Sigmoid colon (tissue), 4 donors: ENCODE measurements at regions not wholly inside any gene's neighbourhood (a gene's known extent, or its start where the extent isn't known, plus 50 kb on each side); places are given as distances from the start of the nearest gene placed in this dataset.

Source experiments
- POLR2A ChIP-seq, 2 donors: fragments of 450-650 bp; IDR thresholded peaks; one replicate each; pipeline ENCODE4 v1.6.1; 2016; ENCODE audit warnings: antibody characterized with exemption in 2 of 2, mild to moderate bottlenecking in 2 of 2, moderate library complexity in 2 of 2
- POLR2AphosphoS5 ChIP-seq, 4 donors: sonication (generic); formaldehyde crosslinking; IDR thresholded peaks; one replicate each; pipeline ENCODE4 v1.6.1; 2017; ENCODE audit warnings: antibody characterized with exemption in 4 of 4
- TF ChIP-seq, protein P1 (sequence below), 4 experiments: fragments of 450-650 bp in 3 of 4; fragments of 200-600 bp in 1 of 4; IDR thresholded peaks; one replicate each; pipeline ENCODE4 v1.5.1; 2016 to 2019; ENCODE audit warnings: antibody characterized with exemption in 4 of 4, mild to moderate bottlenecking in 3 of 4, moderate library complexity in 2 of 4

DNA sequence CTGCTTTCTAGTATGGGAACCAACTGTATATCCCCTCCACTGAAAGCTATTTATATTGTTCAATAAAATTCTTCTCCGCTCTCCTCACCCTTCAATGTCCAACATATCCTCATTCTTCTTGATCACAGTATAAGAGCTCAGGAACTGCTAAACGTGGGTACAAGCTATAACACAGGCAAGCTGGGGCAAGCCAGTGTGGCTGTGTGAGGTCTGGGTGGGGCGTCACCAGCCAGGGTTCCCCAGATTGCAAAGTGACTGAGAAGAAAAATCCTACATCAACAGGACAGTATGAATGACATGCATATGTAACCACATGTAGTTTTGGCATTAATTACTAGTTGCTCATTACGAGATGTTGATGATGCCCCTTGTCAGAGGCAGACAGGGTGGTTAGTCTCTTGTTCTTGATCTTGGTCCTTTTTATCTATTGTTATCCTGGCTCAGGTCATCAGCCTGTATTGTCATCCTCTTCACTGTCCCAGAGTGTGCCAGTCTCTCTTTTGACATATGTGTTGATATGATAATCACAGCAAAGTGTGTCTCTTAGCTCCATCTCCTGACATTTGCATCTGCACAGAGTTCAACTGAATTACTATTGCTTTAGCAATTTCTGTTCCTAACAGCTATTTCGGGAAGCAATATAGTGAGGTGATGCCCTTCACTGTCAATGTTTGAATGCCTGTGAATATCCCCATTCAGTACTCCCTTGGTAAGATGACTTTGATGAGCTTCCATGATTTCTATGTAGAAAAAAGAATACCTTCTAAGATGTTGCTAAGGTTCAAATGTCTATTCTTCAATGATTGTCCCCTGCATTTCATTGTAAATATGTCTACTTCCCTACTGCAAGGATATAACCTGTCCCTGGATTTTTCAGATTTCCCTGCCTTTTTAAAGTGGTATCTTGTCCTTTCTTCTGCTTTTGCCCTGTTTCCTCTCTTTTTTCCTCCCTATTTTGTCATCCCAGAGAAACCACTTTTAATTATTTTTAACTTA lies 140.3 kb downstream of the MAT2B start:
- TF ChIP-seq, protein P1, sequence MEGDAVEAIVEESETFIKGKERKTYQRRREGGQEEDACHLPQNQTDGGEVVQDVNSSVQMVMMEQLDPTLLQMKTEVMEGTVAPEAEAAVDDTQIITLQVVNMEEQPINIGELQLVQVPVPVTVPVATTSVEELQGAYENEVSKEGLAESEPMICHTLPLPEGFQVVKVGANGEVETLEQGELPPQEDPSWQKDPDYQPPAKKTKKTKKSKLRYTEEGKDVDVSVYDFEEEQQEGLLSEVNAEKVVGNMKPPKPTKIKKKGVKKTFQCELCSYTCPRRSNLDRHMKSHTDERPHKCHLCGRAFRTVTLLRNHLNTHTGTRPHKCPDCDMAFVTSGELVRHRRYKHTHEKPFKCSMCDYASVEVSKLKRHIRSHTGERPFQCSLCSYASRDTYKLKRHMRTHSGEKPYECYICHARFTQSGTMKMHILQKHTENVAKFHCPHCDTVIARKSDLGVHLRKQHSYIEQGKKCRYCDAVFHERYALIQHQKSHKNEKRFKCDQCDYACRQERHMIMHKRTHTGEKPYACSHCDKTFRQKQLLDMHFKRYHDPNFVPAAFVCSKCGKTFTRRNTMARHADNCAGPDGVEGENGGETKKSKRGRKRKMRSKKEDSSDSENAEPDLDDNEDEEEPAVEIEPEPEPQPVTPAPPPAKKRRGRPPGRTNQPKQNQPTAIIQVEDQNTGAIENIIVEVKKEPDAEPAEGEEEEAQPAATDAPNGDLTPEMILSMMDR (IDR thresholded peaks at IDR 0.05), result no peak
- TF ChIP-seq POLR2A (IDR thresholded peaks at IDR 0.05) (no peak), POLR2AphosphoS5 (IDR thresholded peaks at IDR 0.05) (no peak)
